ENCODE measurements at regions not wholly inside any gene's neighbourhood (a gene's known extent, or its start where the extent isn't known, plus 50 kb on each side); places are given as distances from the start of the nearest gene placed in this dataset.

GRCh38 chr1:185486346-185486745 lies 169.3 kb upstream of the IVNS1ABP start:
- no peak for TF ChIP-seq CTCF (IDR thresholded peaks at IDR 0.05; ENCODE audit: insufficient read depth, low read length)
- TF ChIP-seq POLR2AphosphoS5 (IDR thresholded peaks at IDR 0.05; ENCODE audit: low read depth), result no peak
- no peak for TF ChIP-seq REST (IDR thresholded peaks at IDR 0.05; ENCODE audit: insufficient replicate concordance, low read depth)
- TF ChIP-seq GABPA (IDR thresholded peaks at IDR 0.05; ENCODE audit: low read depth), result no peak

All from HL-60 (cell line).